Activated CD4-positive, alpha-beta T cell treated with anti-CD3 and anti-CD28 coated beads for 4 hours (primary cell): ENCODE measurements at regions not wholly inside any gene's neighbourhood (a gene's known extent, or its start where the extent isn't known, plus 50 kb on each side); places are given as distances from the start of the nearest gene placed in this dataset.
"Not testable (repeated sequence)": the region's sequence is repeated elsewhere in the genome, so short reads cannot be mapped to it uniquely, and the experiment has no call there.

ENCODE experiments used
- DNase-seq, 2 donors: peaks; one replicate each; pipeline ENCODE4 v3.0.0-alpha.2; 2020

DNA sequence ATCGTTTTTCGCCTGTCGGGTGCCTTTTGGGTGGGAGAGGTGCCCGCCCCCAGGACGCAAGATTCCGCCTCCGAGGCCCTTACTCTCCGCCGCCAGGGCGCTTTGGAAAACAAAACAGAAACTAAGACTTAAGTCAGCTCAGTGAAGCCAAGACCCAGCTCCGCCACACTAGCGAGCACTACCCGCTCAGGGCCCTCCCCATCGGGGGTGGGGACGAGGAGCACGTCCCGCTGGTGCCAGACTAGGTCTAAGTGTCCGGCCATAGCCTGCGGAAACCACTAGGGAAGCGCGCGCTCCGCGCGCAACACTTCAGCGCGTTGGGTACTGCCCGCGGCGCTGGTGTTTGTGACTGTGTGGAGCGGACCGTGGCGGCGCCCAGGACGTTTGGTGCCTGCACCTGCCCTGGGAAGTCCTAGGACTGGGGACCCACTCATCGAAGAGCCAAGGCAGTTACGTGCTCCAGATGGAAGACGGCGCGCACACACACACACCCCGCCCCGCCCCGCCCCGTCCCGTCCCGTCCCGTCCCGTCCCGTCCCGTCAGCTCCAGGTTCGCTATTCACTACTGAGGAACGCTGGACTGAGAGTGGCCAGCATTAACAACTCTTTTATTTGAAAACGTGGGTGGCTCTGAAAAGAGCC, 57.6 kb upstream of the BOLA1 start:
- not testable (repeated sequence) for DNase-seq

GRCh38 chr1:149842458-149843064, 56.8 kb upstream of the BOLA1 start:
- not testable (repeated sequence) for DNase-seq

DNA sequence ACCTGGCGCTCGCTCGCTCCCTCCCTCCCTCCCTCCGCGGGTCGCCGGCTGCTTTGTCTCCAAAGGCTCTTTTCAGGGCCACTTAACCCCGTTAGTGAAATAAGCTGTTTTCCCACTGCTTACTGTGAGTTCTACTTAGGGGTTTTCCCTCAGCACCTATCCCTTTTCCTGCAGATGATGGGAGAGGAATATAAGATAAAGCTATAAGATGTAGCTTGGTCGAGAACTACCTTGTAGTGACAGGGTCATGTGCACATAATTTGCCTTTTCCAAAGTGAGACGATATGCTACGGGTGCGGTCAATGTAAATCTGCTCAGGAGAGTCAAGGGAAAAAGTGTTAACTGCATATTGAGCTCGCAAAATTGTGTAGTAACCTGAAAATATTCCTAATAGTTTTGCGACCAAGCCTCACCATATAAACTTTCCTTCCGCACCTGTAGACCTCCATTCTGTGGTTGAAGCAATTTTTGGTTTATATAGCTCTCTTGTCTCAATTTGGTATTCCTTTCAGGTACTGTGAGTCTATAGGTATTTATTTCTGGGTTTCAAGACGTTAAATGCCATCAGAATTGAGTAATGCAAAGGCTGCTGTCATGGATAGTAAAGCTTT, 55.8 kb upstream of the BOLA1 start:
- peak in 1 of 2 donors; percentile 1 for DNase-seq

- DNase-seq, result peak in 1 of 2 donors; percentile 38
Observed at GRCh38 chr1:149844101-149844500, 55.3 kb upstream of the BOLA1 start.

GRCh38 chr1:149844650-149845255, 54.6 kb upstream of the BOLA1 start:
- DNase-seq, result no peak

DNA sequence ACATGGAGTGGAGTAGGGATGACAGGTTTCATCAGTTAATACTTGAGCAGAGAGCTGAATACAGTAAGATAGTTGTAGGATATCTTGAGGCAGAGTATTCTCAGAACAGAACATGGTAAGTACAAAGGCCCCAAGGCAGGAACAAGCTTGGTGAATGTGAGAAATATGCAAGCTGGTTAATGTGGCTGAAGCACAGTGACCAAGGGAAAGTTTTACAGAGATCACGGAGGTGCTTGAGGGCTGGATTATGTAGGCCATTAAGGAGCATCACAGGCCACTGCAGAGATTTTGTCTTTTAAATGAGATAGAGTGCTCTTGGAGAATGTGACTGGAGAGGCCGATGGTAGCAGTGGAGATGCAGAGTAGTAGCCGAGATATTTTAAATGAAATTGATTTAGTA, 54.0 kb upstream of the BOLA1 start:
- peak in 1 of 2 donors; percentile 0 for DNase-seq

DNA sequence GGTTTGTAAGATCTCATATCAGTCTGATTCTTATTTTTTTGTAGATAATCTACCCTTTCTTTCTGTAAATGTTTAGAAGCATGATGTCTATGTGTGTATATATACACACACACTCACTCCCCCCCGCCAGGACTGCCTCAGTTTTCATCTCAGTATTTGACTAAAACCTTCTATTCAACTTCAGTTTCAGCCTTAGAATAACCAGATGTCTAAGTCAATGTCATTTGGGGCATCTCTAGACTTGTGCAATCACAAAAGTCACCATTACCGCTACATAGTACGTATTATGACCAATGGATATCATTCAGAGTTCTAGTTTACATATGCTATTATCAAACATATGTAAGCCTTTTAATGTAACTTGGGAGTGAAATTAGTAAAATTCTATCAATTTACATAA, 53.3 kb upstream of the BOLA1 start:
- DNase-seq, result no peak

- DNase-seq, result no peak
Observed at GRCh38 chr1:149846593-149847466, 52.5 kb upstream of the BOLA1 start.

DNA sequence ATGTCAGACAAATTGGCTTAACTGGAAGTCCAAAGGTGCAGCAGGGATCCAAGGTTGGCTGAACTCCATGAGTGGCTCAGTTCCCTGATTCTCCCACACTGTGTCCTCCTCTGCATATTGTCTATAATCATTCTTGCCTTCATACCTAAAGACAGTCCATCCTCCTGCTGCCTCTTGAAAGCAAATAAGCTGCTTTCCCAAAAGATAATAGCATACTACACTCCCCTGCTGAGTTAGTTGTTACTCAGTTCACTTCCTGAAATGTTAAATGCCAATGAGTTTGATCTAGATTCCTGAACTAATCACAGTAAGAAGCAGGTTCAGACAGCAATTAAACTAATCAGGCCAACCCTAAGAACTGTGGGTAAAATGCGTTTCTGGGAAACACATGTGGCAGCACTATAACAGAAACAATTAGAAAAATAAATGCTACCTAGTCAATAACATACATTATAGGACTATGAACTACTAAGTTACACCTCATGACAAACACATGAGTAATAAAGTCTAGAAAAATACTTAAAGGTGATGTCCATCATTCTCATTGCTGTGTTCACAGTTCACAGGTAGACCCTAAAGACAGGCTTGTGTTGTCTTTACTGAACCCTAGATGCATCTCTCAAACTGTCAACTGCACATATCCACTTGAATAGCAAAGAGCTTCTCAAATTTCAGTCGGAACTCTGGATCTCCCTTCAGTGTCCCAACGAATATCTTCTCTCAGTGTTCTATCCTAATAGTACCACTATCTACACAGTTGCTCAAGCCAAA, 50.8 kb upstream of the BOLA1 start:
- DNase-seq, result peak in 1 of 2 donors; percentile 2

DNA sequence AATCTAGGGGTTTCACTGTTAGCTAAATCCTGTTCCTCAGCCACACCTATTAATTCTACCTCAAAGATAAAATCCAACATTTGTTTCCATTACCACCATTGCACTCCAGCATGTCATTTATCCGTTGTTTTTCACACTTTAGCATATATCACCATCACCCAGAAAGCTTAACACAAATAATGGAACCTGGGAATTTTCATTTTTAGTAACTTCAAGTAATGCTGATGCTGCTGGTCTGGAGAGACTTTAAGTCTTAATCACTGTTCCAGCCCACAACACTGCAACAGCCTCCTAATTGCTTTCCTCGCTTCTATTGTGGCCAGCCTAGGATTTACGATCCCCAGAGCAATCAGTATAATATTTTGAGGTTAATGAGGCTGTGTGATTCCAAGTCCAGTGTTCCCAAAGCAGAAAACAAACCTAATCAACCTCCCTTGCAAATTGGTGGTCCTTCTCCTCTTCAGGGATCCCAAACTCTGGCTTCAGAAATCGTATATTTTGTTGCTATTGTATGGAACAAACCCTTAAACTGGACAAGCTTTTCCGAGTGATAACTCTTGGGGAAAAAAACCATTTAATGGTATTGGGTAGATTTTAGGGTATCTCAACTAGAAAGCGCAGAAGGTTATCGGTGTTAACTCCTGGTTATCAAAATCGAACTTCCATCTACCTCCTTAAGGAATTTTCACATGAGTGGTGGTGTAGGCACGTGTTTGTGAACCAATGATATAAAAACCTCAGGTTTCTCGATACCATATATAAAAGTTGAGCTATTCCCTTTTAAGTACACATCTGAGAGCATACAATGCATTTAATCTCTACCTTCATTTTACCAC, 50.0 kb upstream of the BOLA1 start:
- DNase-seq, result peak in 1 of 2 donors; percentile 0
